Natural killer cell (primary cell): ENCODE measurements at regions not wholly inside any gene's neighbourhood (a gene's known extent, or its start where the extent isn't known, plus 50 kb on each side); places are given as distances from the start of the nearest gene placed in this dataset.

Source experiments
- ATAC-seq, 3 donors: fragments of 150-1000 bp in 2 of 3; fragments of 200-7000 bp in 1 of 3; cut with Tn5 transposase; 1 replicate in 1 of 3; 2 replicates in 2 of 3; pipeline ENCODE4 v1.10.0; 2021; ENCODE audit warnings: mild to moderate bottlenecking in 2 of 3, moderate library complexity in 2 of 3
- DNase-seq, 2 donors: peaks; one replicate each; pipeline versions ENCODE4 v3.0.0 to v3.0.0-alpha.2; 2013 to 2021; ENCODE audit warnings: mixed read lengths in 1 of 2
- H3K27ac ChIP-seq: one replicate; pipeline ENCODE4 v1.5.1; 2013; ENCODE audit warnings: mild to moderate bottlenecking, low read length
- H3K27me3 ChIP-seq: one replicate; pipeline ENCODE4 v1.6.1; 2013; ENCODE audit warnings: low read length; ENCODE audit not compliant: control insufficient read depth, insufficient read depth
- H3K36me3 ChIP-seq: one replicate; pipeline ENCODE4 v1.6.1; 2013; ENCODE audit warnings: low read length; ENCODE audit not compliant: control insufficient read depth, insufficient read depth
- H3K4me1 ChIP-seq: one replicate; pipeline ENCODE4 v1.6.1; 2013; ENCODE audit warnings: low read length; ENCODE audit not compliant: control insufficient read depth, insufficient read depth
- H3K4me3 ChIP-seq: one replicate; pipeline ENCODE4 v1.5.1; 2013; ENCODE audit warnings: low read length
- H3K9me3 ChIP-seq: one replicate; pipeline ENCODE4 v1.6.1; 2013; ENCODE audit warnings: low read length; ENCODE audit not compliant: control insufficient read depth, insufficient read depth
- H3K27ac Mint-ChIP-seq, 2 donors: one replicate each; pipeline ENCODE4 v1.8.0; 2022; ENCODE audit warnings: mild to moderate bottlenecking in 2 of 2, mixed read lengths in 2 of 2, moderate library complexity in 1 of 2
- H3K27me3 Mint-ChIP-seq, 2 donors: one replicate each; pipeline ENCODE4 v1.8.0; 2022; ENCODE audit warnings: low read depth in 2 of 2, mixed read lengths in 2 of 2
- H3K36me3 Mint-ChIP-seq: one replicate; pipeline ENCODE4 v1.8.0; 2022; ENCODE audit warnings: mixed read lengths
- H3K4me1 Mint-ChIP-seq, 2 donors: one replicate each; pipeline ENCODE4 v1.8.0; 2022; ENCODE audit warnings: mixed read lengths in 2 of 2
- H3K4me3 Mint-ChIP-seq: one replicate; pipeline ENCODE4 v1.8.0; 2022; ENCODE audit warnings: mild to moderate bottlenecking, moderate library complexity, mixed read lengths
- H3K9me3 Mint-ChIP-seq, 2 donors: one replicate each; pipeline ENCODE4 v1.8.0; 2022; ENCODE audit warnings: mixed read lengths in 2 of 2
- CTCF ChIP-seq: fragments of 200-600 bp; IDR thresholded peaks from one replicate; pipeline ENCODE4 v1.8.0; 2022; ENCODE audit warnings: antibody characterized with exemption
- WGBS: methylation state at CpG from one replicate; pipeline ENCODE4 v1.1.7; 2013; ENCODE audit warnings: missing lambda C conversion rate; ENCODE audit not compliant: insufficient coverage; 5-methylcytosine and 5-hydroxymethylcytosine counted together
- intact Hi-C: fragments of 100-400 bp; cut with micrococcal nuclease; formaldehyde crosslinking; loops from one replicate; pipeline ENCODE4 v1.14.2; 2022

- H3K4me1 Mint-ChIP-seq, result no peaks in the 10 kb centered on the region
These were observed 92.5 kb upstream of the CBLN2 start for GRCh38 chr18:72636611-72637010.

GRCh38 chr18:72634500-72634899 lies 90.4 kb upstream of the CBLN2 start:
- H3K27ac Mint-ChIP-seq, result no peak overlapping the region
- no peak for TF ChIP-seq CTCF
- Histone ChIP-seq H3K9me3 (no peaks in the 10 kb centered on the region), H3K27ac (no peak overlapping the region), H3K27me3 (no peaks in the 10 kb centered on the region), H3K4me3 (no peak overlapping the region), H3K4me1 (no peaks in the 10 kb centered on the region), H3K36me3 (no peaks in the 10 kb centered on the region)
- peaks cover 5 to 12% of the 10 kb centered on the region in 2 donors for H3K9me3 Mint-ChIP-seq
- H3K4me1 Mint-ChIP-seq, result no peaks in the 10 kb centered on the region
- no peaks in the 10 kb centered on the region for H3K27me3 Mint-ChIP-seq
- no peaks in the 10 kb centered on the region for H3K36me3 Mint-ChIP-seq
- WGBS, result no CpG with 5 or more reads among the region's 2 CpGs
- intact Hi-C loops, result no loop called here
- H3K4me3 Mint-ChIP-seq, result no peak overlapping the region
- no peak for ATAC-seq
- DNase-seq, result no peak

More at GRCh38 chr18:72636611-72637010, 92.5 kb upstream of the CBLN2 start:
- no peak overlapping the region for H3K27ac ChIP-seq
- no peaks in the 10 kb centered on the region for H3K4me1 ChIP-seq
- peaks cover 10 to 12% of the 10 kb centered on the region in 2 donors for H3K9me3 Mint-ChIP-seq
- DNase-seq (no peak), ATAC-seq (no peak)
- H3K27ac Mint-ChIP-seq, result no peak overlapping the region
- no peak overlapping the region for H3K4me3 Mint-ChIP-seq
- no peaks in the 10 kb centered on the region for H3K36me3 ChIP-seq
- H3K27me3 Mint-ChIP-seq, result no peaks in the 10 kb centered on the region
- intact Hi-C loops, result no loop called here
- no peaks in the 10 kb centered on the region for H3K27me3 ChIP-seq
- H3K36me3 Mint-ChIP-seq, result no peaks in the 10 kb centered on the region
- H3K4me3 ChIP-seq, result no peak overlapping the region
- no peak for TF ChIP-seq CTCF
- H3K9me3 ChIP-seq, result no peaks in the 10 kb centered on the region

GRCh38 chr18:72630991-72631390 lies 86.8 kb upstream of the CBLN2 start:
- H3K9me3 Mint-ChIP-seq, result peaks cover 4 to 5% of the 10 kb centered on the region in 2 donors
- TF ChIP-seq CTCF, result no peak
- H3K4me3 Mint-ChIP-seq, result no peak overlapping the region
- H3K36me3 Mint-ChIP-seq, result no peaks in the 10 kb centered on the region
- Histone ChIP-seq H3K9me3 (no peaks in the 10 kb centered on the region), H3K4me1 (no peaks in the 10 kb centered on the region), H3K27me3 (no peaks in the 10 kb centered on the region), H3K4me3 (no peak overlapping the region), H3K36me3 (no peaks in the 10 kb centered on the region), H3K27ac (no peak overlapping the region)
- DNase-seq (no peak), ATAC-seq (no peak)
- no peaks in the 10 kb centered on the region for H3K4me1 Mint-ChIP-seq
- WGBS, result 78% methylated on average over 5 of the region's 5 CpGs
- intact Hi-C loops, result no loop called here
- H3K27me3 Mint-ChIP-seq, result no peaks in the 10 kb centered on the region
- H3K27ac Mint-ChIP-seq, result no peak overlapping the region

- no peak overlapping the region for H3K4me3 ChIP-seq
- no peak overlapping the region for H3K27ac ChIP-seq
- H3K9me3 ChIP-seq, result peaks cover 10% of the 10 kb centered on the region
- H3K4me1 ChIP-seq, result no peaks in the 10 kb centered on the region
- Mint-ChIP-seq H3K9me3 (peaks cover 7 to 13% of the 10 kb centered on the region in 2 donors), H3K27ac (no peak overlapping the region), H3K4me3 (no peak overlapping the region), H3K27me3 (no peaks in the 10 kb centered on the region), H3K4me1 (no peaks in the 10 kb centered on the region), H3K36me3 (no peaks in the 10 kb centered on the region)
- intact Hi-C loops, result no loop called here
- DNase-seq, result no peak
- no peak for ATAC-seq
- 56% methylated on average over 4 of the region's 4 CpGs for WGBS
- no peak for TF ChIP-seq CTCF
- no peaks in the 10 kb centered on the region for H3K27me3 ChIP-seq
- H3K36me3 ChIP-seq, result no peaks in the 10 kb centered on the region
These were observed 79.3 kb upstream of the CBLN2 start for GRCh38 chr18:72623444-72623843.
